ENCODE measurements at regions not wholly inside any gene's neighbourhood (a gene's known extent, or its start where the extent isn't known, plus 50 kb on each side); places are given as distances from the start of the nearest gene placed in this dataset.
A peak's percentile ranks its signal among the peaks of the same experiment; 100 is the strongest.
"Not testable (repeated sequence)": the region's sequence is repeated elsewhere in the genome, so short reads cannot be mapped to it uniquely, and the experiment has no call there.

GRCh38 chr2:77725045-77725444 lies 202.9 kb upstream of the LRRTM4 start:
- Mint-ChIP-seq H3K27me3 (ENCODE audit: low read depth) (no peaks in the 10 kb centered on the region), H3K9me3 (no peaks in the 10 kb centered on the region), H3K36me3 (ENCODE audit: low read depth) (no peaks in the 10 kb centered on the region), H3K4me3 (no peak overlapping the region), H3K27ac (ENCODE audit: unreplicated experiment) (no peak overlapping the region), H3K4me1 (no peaks in the 10 kb centered on the region)
- TF ChIP-seq, protein P1, sequence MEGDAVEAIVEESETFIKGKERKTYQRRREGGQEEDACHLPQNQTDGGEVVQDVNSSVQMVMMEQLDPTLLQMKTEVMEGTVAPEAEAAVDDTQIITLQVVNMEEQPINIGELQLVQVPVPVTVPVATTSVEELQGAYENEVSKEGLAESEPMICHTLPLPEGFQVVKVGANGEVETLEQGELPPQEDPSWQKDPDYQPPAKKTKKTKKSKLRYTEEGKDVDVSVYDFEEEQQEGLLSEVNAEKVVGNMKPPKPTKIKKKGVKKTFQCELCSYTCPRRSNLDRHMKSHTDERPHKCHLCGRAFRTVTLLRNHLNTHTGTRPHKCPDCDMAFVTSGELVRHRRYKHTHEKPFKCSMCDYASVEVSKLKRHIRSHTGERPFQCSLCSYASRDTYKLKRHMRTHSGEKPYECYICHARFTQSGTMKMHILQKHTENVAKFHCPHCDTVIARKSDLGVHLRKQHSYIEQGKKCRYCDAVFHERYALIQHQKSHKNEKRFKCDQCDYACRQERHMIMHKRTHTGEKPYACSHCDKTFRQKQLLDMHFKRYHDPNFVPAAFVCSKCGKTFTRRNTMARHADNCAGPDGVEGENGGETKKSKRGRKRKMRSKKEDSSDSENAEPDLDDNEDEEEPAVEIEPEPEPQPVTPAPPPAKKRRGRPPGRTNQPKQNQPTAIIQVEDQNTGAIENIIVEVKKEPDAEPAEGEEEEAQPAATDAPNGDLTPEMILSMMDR (conservative IDR thresholded peaks at IDR 0.05), result no peak
- DNase-seq (ENCODE audit: low read depth, low spot score), result no peak

DNA sequence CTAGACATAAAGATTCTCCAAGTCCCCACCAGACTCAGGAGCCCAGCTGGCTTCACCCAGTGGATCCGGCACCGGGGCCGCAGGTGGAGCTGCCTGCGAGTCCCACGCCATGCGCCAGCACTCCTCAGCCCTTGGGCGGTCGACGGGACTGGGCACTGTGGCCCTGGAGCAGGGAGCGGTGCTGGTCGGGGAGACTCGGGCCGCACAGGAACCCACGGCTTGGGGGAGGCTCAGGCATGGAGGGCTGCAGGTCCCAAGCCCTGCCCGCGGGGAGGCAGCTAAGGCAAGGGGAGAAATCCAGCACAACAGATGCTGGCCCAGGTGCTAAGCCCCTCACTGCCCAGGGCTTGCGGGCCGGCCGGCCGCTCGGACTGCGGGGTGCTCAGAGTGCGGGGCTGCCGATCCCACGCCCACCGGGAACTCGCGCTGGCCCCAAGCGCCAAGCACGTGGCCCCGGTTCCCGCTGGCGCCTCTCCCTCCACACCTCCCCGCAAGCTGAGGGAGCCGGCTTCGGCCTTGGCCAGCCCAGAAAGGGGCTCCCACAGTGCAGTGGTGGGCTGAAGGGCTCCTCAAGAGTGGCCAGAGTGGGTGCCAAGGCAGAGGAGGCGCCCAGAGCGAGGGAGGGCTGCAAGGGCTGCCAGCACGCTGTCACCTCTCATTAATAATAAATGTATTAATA lies 212.6 kb upstream of the LRRTM4 start:
- not testable (repeated sequence) for H3K36me3 Mint-ChIP-seq (ENCODE audit: low read depth); DNase-seq (ENCODE audit: low read depth, low spot score); H3K4me1 Mint-ChIP-seq; H3K9me3 Mint-ChIP-seq; H3K27ac Mint-ChIP-seq (ENCODE audit: unreplicated experiment); H3K4me3 Mint-ChIP-seq; H3K27me3 Mint-ChIP-seq (ENCODE audit: low read depth)

GRCh38 chr2:77737236-77737635 lies 215.1 kb upstream of the LRRTM4 start:
- DNase-seq (ENCODE audit: low read depth, low spot score), result no peak
- Mint-ChIP-seq H3K9me3 (no peaks in the 10 kb centered on the region), H3K36me3 (ENCODE audit: low read depth) (no peaks in the 10 kb centered on the region), H3K27ac (ENCODE audit: unreplicated experiment) (no peak overlapping the region), H3K27me3 (ENCODE audit: low read depth) (no peaks in the 10 kb centered on the region), H3K4me3 (no peak overlapping the region), H3K4me1 (no peaks in the 10 kb centered on the region)
- TF ChIP-seq, protein P1 (conservative IDR thresholded peaks at IDR 0.05), result no peak

DNA sequence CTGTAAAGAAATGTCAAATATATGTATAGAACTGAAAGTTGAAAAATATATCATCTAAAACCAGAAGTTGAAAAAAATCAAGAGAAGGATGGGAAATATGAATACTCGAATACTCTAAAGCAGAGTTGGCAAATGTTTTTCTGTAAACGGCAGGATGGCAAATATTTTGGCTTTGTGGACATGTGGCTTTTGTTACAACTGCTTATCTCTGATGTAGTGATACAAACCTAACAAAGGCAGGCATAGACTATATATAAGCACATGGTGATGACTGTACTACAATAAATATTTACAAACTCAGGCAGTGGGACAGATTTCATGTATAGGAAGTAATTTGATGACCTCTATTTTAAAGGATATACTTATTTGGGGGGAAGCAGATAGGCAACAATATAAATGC lies 224.6 kb upstream of the LRRTM4 start:
- Mint-ChIP-seq H3K4me1 (no peaks in the 10 kb centered on the region), H3K36me3 (ENCODE audit: low read depth) (peaks cover 2% of the 10 kb centered on the region), H3K9me3 (peaks cover 6% of the 10 kb centered on the region), H3K27ac (ENCODE audit: unreplicated experiment) (no peak overlapping the region), H3K4me3 (no peak overlapping the region), H3K27me3 (ENCODE audit: low read depth) (no peaks in the 10 kb centered on the region)
- TF ChIP-seq, protein P1 (conservative IDR thresholded peaks at IDR 0.05), result no peak
- DNase-seq (ENCODE audit: low read depth, low spot score), result no peak

DNA sequence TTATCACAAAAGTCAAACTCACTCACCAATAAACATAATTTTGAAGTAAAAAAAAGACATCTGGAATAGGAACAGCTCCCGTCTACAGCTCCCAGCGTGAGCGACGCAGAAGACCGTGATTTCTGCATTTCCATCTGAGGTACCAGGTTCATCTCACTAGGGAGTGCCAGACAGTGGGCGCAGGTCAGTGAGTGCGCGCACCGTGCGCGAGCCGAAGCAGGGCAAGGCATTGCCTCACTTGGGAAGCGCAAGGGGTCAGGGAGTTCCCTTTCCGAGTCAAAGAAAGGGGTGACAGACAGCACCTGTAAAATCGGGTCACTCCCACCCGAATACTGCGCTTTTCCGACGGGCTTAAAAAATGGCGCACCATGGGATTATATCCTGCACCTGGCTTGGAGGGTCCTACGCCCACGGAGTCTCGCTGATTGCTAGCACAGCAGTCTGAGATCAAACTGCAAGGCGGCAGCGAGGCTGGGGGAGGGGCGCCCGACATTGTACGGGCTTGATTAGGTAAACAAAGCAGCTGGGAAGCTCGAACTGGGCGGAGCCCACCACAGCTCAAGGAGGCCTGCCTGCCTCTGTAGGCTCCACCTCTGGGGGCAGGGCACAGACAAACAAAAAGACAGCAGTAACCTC lies 231.7 kb upstream of the LRRTM4 start:
- peak overlapping the region; percentile 94 for H3K27ac Mint-ChIP-seq (ENCODE audit: unreplicated experiment)
- not testable (repeated sequence) for H3K4me1 Mint-ChIP-seq; H3K27me3 Mint-ChIP-seq (ENCODE audit: low read depth)
- peaks cover 11% of the 10 kb centered on the region for H3K36me3 Mint-ChIP-seq (ENCODE audit: low read depth)
- H3K4me3 Mint-ChIP-seq, result peak overlapping the region; percentile 96
- peak; percentile 54 for DNase-seq (ENCODE audit: low read depth, low spot score)
- H3K9me3 Mint-ChIP-seq, result peaks cover 12% of the 10 kb centered on the region

GRCh38 chr2:77767388-77768076 lies 245.4 kb upstream of the LRRTM4 start:
- no peak overlapping the region for H3K4me3 Mint-ChIP-seq
- H3K27me3 Mint-ChIP-seq (ENCODE audit: low read depth), result no peaks in the 10 kb centered on the region
- DNase-seq (ENCODE audit: low read depth, low spot score), result no peak
- peaks cover 3% of the 10 kb centered on the region for H3K9me3 Mint-ChIP-seq
- TF ChIP-seq, protein P1 (conservative IDR thresholded peaks at IDR 0.05), result no peak
- H3K27ac Mint-ChIP-seq (ENCODE audit: unreplicated experiment), result no peak overlapping the region
- no peaks in the 10 kb centered on the region for H3K4me1 Mint-ChIP-seq
- H3K36me3 Mint-ChIP-seq (ENCODE audit: low read depth), result peaks cover 3% of the 10 kb centered on the region

Measured in neural crest cell (in vitro differentiated cells).